H1 (cell line): ENCODE measurements at regions not wholly inside any gene's neighbourhood (a gene's known extent, or its start where the extent isn't known, plus 50 kb on each side); places are given as distances from the start of the nearest gene placed in this dataset.

Experiments
- CTCF ChIP-seq, 3 experiments: IDR thresholded peaks; 1 replicate in 2 of 3; 2 replicates in 1 of 3; pipeline versions ENCODE4 v1.5.1 to v1.6.1; 2011; ENCODE audit warnings: low read length in 3 of 3, mild to moderate bottlenecking in 3 of 3, inconsistent platforms in 2 of 3, low read depth in 1 of 3, moderate library complexity in 1 of 3; ENCODE audit not compliant: insufficient read depth in 1 of 3; ENCODE audit errors: control extremely low read depth in 1 of 3
- POLR2A ChIP-seq, 2 experiments: IDR thresholded peaks; 1 replicate in 1 of 2; 2 replicates in 1 of 2; pipeline ENCODE4 v1.6.1; 2011; ENCODE audit warnings: low read depth in 2 of 2, low read length in 2 of 2, mild to moderate bottlenecking in 2 of 2; ENCODE audit errors: control extremely low read depth in 1 of 2
- RAD21 ChIP-seq, 2 experiments: IDR thresholded peaks in 1 of 2; conservative IDR thresholded peaks in 1 of 2; 2 replicates each; pipeline ENCODE4 v1.6.1; 2011; ENCODE audit warnings: low read depth in 2 of 2, low read length in 2 of 2, improper control_type of control experiment in 1 of 2, inconsistent platforms in 1 of 2, mild to moderate bottlenecking in 1 of 2, moderate library complexity in 1 of 2
- TCF12 ChIP-seq: IDR thresholded peaks from 2 replicates; pipeline ENCODE4 v1.6.1; 2011; ENCODE audit warnings: low read depth, mild to moderate bottlenecking, low read length

- no peak for TF ChIP-seq TCF12
- no peak for TF ChIP-seq POLR2A (IDR thresholded peaks at IDR 0.05; ENCODE audit: control extremely low read depth in 1 of 2, low read depth in 2 of 2, low read length in 2 of 2)
- no peak for TF ChIP-seq RAD21 (IDR thresholded peaks at IDR 0.05 in 1 of 2, conservative IDR thresholded peaks at IDR 0.05 in 1 of 2; ENCODE audit: low read depth in 2 of 2, low read length in 2 of 2)
- no peak for TF ChIP-seq CTCF (IDR thresholded peaks at IDR 0.05; ENCODE audit: control extremely low read depth in 1 of 3, insufficient read depth in 1 of 3, low read depth in 1 of 3, low read length in 3 of 3)
Measured at GRCh38 chr4:140315019-140315418, 58.4 kb upstream of the SCOC start.
